GM12875 (cell line): ENCODE measurements at regions not wholly inside any gene's neighbourhood (a gene's known extent, or its start where the extent isn't known, plus 50 kb on each side); places are given as distances from the start of the nearest gene placed in this dataset.

Experiments used
- H3K4me3 ChIP-seq: one replicate; pipeline ENCODE4 v1.5.1; 2011; ENCODE audit warnings: low read depth, low read length, control low read depth
- TF ChIP-seq, protein P1 (sequence below): IDR thresholded peaks from 2 replicates; pipeline ENCODE4 v1.5.1; 2011; ENCODE audit warnings: low read depth, mild to moderate bottlenecking, control low read depth, inconsistent platforms, low read length, moderate library complexity, borderline replicate concordance; ENCODE audit not compliant: insufficient read depth

DNA sequence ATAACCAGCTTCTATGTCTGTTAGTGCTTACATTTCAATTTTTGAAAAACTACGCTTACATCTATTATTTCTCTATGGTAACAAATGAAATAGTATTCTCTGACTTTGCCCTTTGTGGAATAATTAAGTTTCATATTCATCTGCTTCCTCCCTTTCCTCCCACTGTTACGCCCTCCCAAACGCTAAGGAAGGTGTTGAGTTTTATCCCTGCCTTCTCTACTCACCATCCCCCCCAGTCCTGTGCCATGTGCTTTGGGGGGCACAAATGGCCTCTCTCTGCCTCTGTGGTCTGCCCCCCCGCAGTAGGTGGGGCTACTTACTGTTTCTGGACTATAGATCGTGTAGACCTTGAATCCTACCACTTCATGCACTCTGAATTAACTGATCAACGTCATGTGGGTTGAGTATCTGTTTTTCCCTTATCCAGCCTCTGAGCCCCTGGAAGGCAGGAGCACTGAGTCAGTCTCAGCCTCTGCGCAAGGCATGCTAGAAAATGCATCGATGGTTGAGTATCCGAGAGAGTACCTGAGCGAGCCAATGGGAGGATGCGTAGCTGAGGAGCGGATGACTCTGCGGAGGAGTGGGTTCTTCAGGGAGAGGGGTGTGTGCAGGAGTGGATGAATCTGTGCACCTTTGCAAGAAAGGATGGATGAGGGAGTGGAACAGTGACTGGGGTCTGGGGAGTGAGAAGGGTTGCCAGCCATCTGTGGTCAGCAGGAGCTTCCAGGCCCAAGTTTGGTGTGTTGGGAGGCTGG, 114.5 kb upstream of the RTL1 start:
- H3K4me3 ChIP-seq: no peak overlapping the region
- TF ChIP-seq, protein P1, sequence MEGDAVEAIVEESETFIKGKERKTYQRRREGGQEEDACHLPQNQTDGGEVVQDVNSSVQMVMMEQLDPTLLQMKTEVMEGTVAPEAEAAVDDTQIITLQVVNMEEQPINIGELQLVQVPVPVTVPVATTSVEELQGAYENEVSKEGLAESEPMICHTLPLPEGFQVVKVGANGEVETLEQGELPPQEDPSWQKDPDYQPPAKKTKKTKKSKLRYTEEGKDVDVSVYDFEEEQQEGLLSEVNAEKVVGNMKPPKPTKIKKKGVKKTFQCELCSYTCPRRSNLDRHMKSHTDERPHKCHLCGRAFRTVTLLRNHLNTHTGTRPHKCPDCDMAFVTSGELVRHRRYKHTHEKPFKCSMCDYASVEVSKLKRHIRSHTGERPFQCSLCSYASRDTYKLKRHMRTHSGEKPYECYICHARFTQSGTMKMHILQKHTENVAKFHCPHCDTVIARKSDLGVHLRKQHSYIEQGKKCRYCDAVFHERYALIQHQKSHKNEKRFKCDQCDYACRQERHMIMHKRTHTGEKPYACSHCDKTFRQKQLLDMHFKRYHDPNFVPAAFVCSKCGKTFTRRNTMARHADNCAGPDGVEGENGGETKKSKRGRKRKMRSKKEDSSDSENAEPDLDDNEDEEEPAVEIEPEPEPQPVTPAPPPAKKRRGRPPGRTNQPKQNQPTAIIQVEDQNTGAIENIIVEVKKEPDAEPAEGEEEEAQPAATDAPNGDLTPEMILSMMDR: no peak

DNA sequence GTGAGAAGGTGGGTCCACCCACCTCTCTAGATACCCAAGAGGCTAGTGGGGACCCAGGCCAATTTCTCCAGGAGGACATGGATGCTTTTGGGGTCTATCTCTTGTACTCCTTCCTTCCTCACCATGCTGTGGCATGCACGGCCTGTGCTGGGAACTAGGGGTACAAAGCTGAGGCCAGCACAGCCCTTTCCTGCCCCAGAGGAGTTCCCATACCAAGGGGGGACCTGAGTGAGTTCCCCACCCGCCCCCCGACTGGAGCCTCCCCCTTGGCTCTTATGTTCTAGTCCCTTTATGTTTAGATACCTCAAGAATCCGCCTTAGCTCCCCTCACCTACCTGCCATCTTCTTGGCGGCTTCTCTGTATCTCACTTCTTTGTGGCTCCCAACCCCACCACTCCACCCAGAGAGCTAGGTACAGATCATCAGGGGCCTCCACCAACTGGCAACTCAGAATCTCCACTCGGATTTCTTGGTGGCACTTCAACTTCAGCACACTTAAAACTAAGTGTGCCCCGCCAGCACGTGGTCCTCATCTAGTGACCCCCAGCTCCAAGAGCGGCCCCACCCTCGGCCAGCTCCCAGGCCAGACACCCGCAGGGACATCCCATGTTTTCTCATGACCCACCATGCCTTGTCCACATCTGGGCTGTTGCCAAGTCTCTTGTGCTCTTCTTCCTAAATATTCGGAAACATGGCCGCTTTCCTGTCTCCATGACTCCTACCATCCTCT, 115.2 kb upstream of the RTL1 start:
- H3K4me3 ChIP-seq: no peak overlapping the region
- TF ChIP-seq, protein P1: no peak

DNA sequence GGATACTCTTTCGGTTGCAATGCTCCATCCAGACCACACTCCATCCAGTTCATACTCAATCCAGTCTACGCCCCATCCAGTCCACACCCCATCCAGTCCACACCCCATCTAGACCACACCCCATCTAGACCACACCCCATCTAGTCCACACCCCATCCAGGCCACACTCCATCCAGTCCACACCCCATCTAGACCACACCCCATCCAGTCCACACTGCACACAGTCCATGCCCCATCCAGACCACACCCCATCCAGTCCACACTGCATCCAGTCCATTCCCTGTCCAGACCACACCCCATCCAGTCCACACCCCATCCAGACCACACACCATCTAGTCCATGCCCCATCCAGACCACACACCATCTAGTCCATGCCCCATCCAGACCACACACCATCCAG, 116.0 kb upstream of the RTL1 start:
- no peak overlapping the region for H3K4me3 ChIP-seq
- TF ChIP-seq, protein P1: no peak

DNA sequence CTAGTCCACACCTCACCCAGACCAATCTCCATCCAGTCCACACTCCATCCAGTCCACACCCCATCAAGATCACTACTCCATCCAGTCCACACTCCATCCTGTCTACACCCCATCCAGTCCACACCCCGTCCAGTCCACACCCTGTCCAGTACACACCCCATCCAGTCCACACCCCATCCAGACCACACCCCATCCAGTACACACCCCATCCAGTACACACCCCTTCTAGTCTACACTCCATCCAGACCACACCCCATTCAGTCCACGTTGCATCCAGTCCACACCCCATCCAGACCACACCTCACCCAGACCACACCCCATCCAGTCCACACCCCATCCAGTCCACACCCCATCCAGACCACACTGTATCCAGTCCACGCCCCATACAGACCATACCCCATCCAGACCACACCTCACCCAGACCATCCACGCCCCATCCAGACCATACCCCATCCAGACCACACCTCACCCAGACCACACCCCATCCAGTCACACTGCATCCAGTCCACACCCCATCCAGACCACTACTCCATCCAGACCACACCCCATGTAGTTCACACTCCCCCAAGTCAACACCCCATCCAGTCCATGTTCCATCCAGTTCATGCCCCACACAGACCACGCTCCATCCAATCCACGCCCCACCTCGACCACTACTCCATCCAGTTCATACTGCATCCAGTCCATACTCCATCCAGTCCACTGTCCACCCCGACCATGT, 116.6 kb upstream of the RTL1 start:
- H3K4me3 ChIP-seq: no peak overlapping the region
- TF ChIP-seq, protein P1: no peak

DNA sequence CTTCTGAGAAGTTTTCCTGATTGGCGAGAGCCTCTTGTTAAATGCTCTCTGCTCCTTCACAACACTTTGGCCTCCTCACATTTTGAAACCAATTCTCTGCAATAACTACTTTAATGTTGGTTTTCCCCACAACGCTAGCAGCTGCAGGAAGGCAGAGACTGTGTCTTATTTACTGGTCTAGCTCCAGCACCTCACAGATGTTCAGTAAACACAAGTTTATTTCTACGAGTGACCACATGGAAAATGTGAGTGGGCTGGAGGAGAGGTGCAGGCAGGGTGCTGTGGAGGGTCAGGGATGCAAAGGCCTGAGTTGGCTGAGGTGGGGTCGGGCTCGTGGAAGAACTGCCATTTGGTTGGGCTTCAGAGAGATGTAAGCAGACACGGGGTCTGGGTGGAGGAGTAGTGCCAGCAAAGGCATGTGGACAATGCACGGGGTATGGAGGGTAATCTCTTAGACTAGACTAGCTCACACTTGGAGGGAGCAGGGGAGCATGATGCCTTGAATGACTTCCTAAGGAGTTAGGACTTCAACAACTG, 117.4 kb upstream of the RTL1 start:
- no peak overlapping the region for H3K4me3 ChIP-seq
- TF ChIP-seq, protein P1: no peak

DNA sequence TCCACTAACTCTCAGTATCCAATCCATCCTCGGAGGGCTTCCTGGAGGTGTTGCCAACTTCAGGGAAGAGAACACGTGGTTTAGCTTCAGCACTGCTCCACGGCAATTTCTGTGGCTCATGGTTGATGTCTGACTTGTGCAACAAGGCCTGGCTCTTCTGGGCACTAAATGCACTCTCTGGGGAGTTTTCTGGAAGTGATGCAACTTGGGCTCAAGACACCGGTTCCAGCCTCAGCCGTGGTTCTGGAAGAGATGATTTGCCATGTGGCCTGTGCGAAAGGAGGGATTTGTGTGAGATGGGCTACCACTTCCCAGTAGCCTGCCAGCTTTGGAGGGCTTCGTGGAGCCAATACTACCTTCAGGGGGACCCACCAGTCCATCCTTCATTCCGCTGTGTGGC, 118.6 kb upstream of the RTL1 start:
- H3K4me3 ChIP-seq: no peak overlapping the region
- TF ChIP-seq, protein P1: no peak
